G401.6 (cell line): ENCODE measurements at regions not wholly inside any gene's neighbourhood (a gene's known extent, or its start where the extent isn't known, plus 50 kb on each side); places are given as distances from the start of the nearest gene placed in this dataset.
"Not testable (repeated sequence)": the region's sequence is repeated elsewhere in the genome, so short reads cannot be mapped to it uniquely, and the experiment has no call there.

Experiments used
- FAIRE-seq: peaks from 2 replicates; lab custom pipeline; 2012; peaks lifted over from hg19 to GRCh38; lab: Jason Lieb, UNC

- no peak for FAIRE-seq
Observed at GRCh38 chr21:35491114-35491513, 442.0 kb upstream of the RUNX1 start.

- FAIRE-seq, result no peak
Observed at GRCh38 chr21:35489389-35489980, 440.4 kb upstream of the RUNX1 start.

- no peak for FAIRE-seq
Observed at GRCh38 chr21:35488946-35489345, 439.8 kb upstream of the RUNX1 start.

GRCh38 chr21:35485364-35485763 is 436.3 kb upstream of the RUNX1 start:
- no peak for FAIRE-seq

GRCh38 chr21:35484851-35485250 is 435.7 kb upstream of the RUNX1 start:
- no peak for FAIRE-seq

DNA sequence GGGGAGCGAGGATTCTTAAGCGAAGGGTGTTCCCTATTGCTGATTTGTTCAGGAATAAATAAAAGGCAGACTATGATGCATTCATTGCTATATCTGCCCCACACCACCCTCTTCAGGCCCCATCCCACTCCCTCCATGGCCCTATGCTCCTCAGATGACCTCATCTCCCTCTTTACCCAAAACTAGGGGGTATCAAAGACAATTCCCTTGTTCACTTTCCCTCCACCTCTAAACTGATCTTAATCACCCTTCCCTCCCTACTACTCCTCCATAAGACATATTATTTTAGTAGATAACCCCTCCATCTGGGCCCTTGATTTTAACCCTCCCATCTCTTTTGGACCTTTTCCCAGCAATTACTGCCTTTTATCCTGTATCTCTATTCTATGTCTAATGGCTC is 434.9 kb upstream of the RUNX1 start:
- no peak for FAIRE-seq

DNA sequence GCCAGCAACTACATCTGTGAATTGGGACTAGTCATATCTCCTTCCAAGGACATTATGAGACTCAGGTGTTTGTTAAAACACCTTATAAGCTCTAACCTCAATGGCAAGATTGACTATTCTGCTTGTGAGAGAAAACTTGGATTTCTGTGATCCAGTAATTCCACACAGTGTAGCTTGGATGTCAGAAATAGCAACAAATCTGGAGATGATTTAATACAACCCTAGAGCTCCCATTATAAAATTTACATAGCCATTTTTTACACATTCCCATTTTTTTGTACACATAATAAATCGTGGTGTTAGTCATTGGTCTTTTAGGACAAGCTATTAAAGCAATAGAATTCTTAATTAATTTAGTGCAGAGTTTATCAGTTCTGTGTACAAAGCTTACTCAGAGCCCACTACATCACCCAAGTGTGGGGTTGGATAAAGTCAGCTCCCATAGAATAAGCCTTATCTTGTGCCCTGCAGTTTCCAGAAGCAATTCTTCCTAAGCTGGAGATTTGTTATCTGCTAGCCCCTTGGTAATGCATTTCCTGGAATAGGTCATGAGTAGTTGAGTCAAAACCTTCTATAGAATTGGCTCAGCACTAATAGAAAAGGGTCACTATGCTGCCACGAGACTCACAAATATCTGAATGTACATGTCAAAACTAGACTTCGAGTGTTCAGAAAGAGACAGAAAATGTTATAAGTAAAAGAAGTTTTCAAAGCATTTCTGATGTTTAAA is 434.0 kb upstream of the RUNX1 start:
- no peak for FAIRE-seq

DNA sequence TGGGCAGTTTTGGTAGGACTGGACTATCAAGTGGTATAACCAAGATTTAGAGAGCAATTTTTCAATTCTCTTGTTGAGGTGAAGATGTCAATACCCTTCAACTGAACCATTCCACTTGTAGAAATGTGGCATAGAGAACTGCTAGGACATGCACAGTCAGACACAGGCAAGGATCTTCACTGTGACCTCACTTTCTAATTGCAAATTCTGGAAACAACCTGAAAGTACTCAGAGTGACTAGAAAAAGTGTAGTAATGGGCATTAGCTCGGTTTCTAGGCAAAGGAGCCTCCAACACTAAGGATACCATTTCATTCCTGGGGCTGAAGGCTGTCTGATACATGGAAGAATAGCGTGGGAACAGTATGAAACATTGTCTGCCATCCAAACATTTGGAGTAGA is 433.0 kb upstream of the RUNX1 start:
- FAIRE-seq, result no peak

DNA sequence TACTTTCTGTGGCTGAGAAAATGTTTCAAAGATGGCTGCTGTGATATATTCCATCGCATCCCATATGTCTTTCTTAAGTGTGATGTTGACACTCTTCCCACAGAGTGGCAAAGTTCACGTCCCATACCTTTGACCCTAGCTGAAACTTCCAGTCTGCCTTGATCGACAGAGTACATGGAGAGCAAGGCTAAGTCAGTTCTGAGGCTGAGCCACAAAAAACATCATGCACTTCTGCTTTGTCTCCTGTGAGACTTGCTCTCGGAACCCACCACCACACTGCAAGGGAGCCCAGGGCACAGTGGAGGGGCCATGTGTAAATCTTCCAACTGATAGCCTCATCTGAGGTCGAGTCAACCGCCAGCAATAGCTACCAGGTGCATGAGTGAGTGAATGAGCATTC is 431.9 kb upstream of the RUNX1 start:
- FAIRE-seq, result no peak

GRCh38 chr21:35479529-35479928 is 430.4 kb upstream of the RUNX1 start:
- FAIRE-seq, result no peak

- no peak for FAIRE-seq
Observed at GRCh38 chr21:35479065-35479448, 430.0 kb upstream of the RUNX1 start.

DNA sequence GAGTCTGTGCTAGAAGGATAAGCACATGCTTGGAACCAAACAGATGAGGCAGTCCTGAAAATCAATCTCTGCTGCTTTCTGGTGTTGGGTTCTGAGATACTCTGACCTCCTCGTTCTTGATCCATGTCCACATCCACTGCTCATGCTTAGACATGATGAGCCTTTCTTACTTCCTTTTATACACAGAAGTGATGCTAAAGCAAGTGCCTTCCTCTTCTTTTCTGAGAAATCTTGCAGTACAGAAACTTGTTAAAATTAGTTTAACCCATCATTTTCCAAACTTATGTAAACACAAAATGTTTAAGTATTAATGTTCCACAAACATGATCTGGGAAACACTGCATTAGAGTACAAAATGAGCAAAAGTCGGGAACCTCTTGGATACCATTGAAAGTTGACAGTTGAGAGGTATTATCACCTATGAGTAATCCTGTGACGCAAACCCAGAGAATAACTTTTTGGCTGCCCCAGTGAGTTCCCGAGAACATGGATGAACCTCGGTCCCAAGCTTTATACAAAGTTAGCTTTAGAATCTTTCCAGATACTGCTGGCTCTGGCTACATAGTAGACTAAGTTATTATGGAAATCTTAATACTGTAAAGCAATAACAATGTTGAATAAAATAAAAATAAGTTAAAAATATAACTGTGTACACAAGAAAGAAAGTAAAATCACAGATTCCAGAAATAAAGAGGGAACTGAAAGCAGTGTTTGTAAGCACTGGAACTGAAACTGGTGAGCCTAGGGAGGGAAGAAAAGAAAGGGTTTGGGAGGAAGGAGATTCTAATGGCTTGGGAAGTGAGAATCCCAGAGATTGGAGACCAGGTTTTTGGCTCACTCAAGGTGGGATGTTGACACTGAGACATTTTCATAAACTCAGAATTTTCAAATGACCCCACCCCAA is 429.3 kb upstream of the RUNX1 start:
- FAIRE-seq, result no peak

DNA sequence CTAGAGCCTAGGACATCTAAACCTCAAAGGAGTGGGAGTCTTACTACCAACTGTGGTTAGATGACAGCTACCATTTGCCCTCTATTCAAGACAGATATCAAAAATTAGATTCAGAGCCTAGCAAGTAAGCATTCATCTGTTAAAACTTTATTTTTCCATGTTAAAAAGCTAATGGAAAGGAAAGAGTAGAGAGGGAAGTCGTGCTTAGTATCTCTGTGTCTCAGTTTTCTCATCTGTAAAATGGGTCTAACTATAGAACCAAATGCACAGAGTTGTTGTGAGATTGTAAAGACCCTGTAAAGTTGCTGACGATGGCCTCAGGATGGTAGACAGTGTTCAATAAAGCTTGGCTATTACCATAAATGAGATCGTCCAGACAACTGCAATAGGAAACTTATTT is 428.5 kb upstream of the RUNX1 start:
- no peak for FAIRE-seq

GRCh38 chr21:35476621-35477395 is 427.7 kb upstream of the RUNX1 start:
- FAIRE-seq, result no peak

GRCh38 chr21:35475762-35476161 is 426.7 kb upstream of the RUNX1 start:
- no peak for FAIRE-seq

- no peak for FAIRE-seq
Observed at GRCh38 chr21:35475009-35475408, 425.9 kb upstream of the RUNX1 start.

GRCh38 chr21:35473496-35473895 is 424.4 kb upstream of the RUNX1 start:
- no peak for FAIRE-seq

- FAIRE-seq, result no peak
Observed at GRCh38 chr21:35470522-35470921, 421.4 kb upstream of the RUNX1 start.

DNA sequence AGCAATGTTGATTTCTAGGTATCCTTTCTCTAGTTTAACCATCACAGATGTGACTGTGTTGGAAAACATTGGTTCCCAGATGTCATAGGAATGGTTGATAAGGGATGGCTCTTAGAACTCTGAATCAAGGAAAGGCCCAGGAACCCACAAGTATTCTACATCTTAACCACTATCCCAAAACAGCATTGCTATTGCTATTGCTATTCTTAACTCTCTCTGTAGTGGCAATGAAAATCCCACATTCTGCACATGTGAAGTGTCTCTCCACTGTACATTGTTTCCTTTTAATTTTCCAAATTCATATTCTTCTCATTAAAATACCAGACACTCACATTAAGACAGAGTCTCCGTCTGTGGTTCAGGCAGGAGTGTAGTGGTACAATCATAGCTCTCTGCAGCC is 420.4 kb upstream of the RUNX1 start:
- FAIRE-seq, result no peak

DNA sequence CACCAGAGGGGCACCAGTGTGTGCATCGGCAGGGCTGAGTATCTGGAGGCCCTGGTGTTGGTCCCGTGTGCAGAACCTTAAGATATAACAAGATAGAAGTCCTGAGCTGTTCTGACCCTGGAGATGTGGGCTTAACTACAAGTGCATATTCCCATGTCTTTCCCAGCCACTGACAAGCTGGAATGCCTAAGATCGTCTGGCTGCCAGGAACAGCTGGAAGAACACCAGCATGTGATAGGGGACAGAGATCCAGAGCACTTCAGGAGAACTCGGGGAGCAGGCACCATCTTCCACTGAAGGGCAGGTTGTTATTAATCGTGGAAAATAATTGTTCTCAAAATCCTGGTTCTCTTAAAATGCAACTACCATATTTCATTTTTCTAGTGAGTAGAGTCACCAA is 419.9 kb upstream of the RUNX1 start:
- no peak for FAIRE-seq

- no peak for FAIRE-seq
Observed at GRCh38 chr21:35467566-35467965, 418.5 kb upstream of the RUNX1 start.

- not testable (repeated sequence) for FAIRE-seq
Observed at GRCh38 chr21:35466681-35467080, 417.6 kb upstream of the RUNX1 start.

GRCh38 chr21:35465741-35466140 is 416.6 kb upstream of the RUNX1 start:
- FAIRE-seq, result no peak
